ENCODE measurements at regions not wholly inside any gene's neighbourhood (a gene's known extent, or its start where the extent isn't known, plus 50 kb on each side); places are given as distances from the start of the nearest gene placed in this dataset.

GRCh38 chrX:74251006-74251930 is 52.7 kb upstream of the ZCCHC13 start:
- peaks cover 0 to 16% (median 0%) of the 10 kb centered on the region in 3 donors for H3K36me3 ChIP-seq (ENCODE audit: control insufficient read depth in 3 of 3, insufficient read depth in 2 of 3, low read depth in 1 of 3, low read length in 3 of 3)
- peak; percentile 79 to 88 for DNase-seq
- H3K27ac ChIP-seq (ENCODE audit: low read depth in 1 of 3, low read length in 2 of 3): peak overlapping the region; percentile 25 to 72 (median 66)
- H3K4me3 ChIP-seq (ENCODE audit: low read depth in 1 of 3, low read length in 3 of 3): no peak overlapping the region
- 55 to 66% (median 59%) methylated on average over 2 of the region's 2 CpGs for WGBS, 3 donors
- no peaks in the 10 kb centered on the region for H3K27me3 ChIP-seq (ENCODE audit: control insufficient read depth in 3 of 3, insufficient read depth in 3 of 3, low read length in 3 of 3)
- peaks cover 0 to 15% (median 0%) of the 10 kb centered on the region in 3 donors for H3K4me1 ChIP-seq (ENCODE audit: control insufficient read depth in 3 of 3, insufficient read depth in 2 of 3, low read depth in 1 of 3, low read length in 2 of 3)
- no peaks in the 10 kb centered on the region for H3K9me3 ChIP-seq (ENCODE audit: control insufficient read depth in 2 of 2, insufficient read depth in 1 of 2, low read depth in 1 of 2, low read length in 1 of 2)
- peak; percentile 72 for FAIRE-seq

DNA sequence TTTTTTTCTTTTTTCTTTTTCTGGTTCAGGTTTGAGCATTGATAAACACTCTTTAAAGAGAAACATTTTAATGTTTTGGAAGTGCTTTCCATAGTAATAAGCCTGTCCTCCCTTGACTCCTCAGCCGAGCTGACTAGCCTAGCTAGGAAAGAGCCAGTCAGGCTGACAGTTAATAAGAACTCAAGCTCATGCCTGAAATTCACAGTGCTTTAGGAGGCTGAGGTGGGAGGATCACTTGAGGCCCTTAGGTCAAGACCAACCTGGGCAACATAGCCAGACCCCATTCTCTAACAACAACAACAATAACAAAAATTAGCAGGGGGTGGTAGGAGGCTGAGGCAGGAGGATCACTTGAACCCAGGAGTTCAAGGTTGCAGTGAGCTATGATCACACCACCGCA is 53.4 kb upstream of the ZCCHC13 start:
- no peak overlapping the region for H3K4me3 ChIP-seq (ENCODE audit: low read depth in 1 of 3, low read length in 3 of 3)
- peaks cover 0 to 12% (median 0%) of the 10 kb centered on the region in 3 donors for H3K36me3 ChIP-seq (ENCODE audit: control insufficient read depth in 3 of 3, insufficient read depth in 2 of 3, low read depth in 1 of 3, low read length in 3 of 3)
- H3K27ac ChIP-seq (ENCODE audit: low read depth in 1 of 3, low read length in 2 of 3): peak overlapping the region; percentile 25 to 72 (median 66)
- no peaks in the 10 kb centered on the region for H3K9me3 ChIP-seq (ENCODE audit: control insufficient read depth in 2 of 2, insufficient read depth in 1 of 2, low read depth in 1 of 2, low read length in 1 of 2)
- 77 to 90% (median 78%) methylated on average over 2 of the region's 2 CpGs for WGBS, 3 donors
- H3K4me1 ChIP-seq (ENCODE audit: control insufficient read depth in 3 of 3, insufficient read depth in 2 of 3, low read depth in 1 of 3, low read length in 2 of 3): peaks cover 0 to 15% (median 0%) of the 10 kb centered on the region in 3 donors
- no peaks in the 10 kb centered on the region for H3K27me3 ChIP-seq (ENCODE audit: control insufficient read depth in 3 of 3, insufficient read depth in 3 of 3, low read length in 3 of 3)
- DNase-seq (peak in 1 of 2 donors; percentile 4), FAIRE-seq (no peak)

GRCh38 chrX:74249963-74250362 is 54.0 kb upstream of the ZCCHC13 start:
- peaks cover 0 to 15% (median 0%) of the 10 kb centered on the region in 3 donors for H3K4me1 ChIP-seq (ENCODE audit: control insufficient read depth in 3 of 3, insufficient read depth in 2 of 3, low read depth in 1 of 3, low read length in 2 of 3)
- DNase-seq (peak; percentile 29 to 62), FAIRE-seq (no peak)
- H3K4me3 ChIP-seq (ENCODE audit: low read depth in 1 of 3, low read length in 3 of 3): no peak overlapping the region
- H3K36me3 ChIP-seq (ENCODE audit: control insufficient read depth in 3 of 3, insufficient read depth in 2 of 3, low read depth in 1 of 3, low read length in 3 of 3): peaks cover 0 to 12% (median 0%) of the 10 kb centered on the region in 3 donors
- WGBS, 3 donors: 11 to 49% (median 26%) methylated on average over 11 of the region's 11 CpGs
- H3K9me3 ChIP-seq (ENCODE audit: control insufficient read depth in 2 of 2, insufficient read depth in 1 of 2, low read depth in 1 of 2, low read length in 1 of 2): no peaks in the 10 kb centered on the region
- peak overlapping the region in 2 of 3 donors; percentile 50 to 66 for H3K27ac ChIP-seq (ENCODE audit: low read depth in 1 of 3, low read length in 2 of 3)
- H3K27me3 ChIP-seq (ENCODE audit: control insufficient read depth in 3 of 3, insufficient read depth in 3 of 3, low read length in 3 of 3): no peaks in the 10 kb centered on the region

DNA sequence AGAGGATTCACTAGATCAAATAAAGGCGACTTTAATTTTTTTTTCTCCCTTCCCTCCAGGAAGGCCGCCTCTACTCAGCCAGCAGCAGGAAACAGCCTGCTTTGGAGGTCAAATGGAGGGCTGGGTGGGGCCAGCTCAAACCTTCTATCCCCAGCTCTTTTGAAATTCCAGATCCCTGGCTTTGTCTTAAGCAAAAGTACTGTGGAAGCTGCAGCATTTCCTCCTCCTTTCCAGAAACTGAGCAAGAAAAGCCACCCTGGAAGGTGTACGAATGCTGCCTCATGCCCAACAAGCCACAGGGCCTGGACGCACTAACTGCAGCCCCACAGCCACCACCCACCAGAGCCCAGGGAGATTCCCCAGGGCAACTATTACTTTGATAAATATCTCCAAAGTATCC is 55.1 kb upstream of the ZCCHC13 start:
- peak; percentile 54 for DNase-seq

DNA sequence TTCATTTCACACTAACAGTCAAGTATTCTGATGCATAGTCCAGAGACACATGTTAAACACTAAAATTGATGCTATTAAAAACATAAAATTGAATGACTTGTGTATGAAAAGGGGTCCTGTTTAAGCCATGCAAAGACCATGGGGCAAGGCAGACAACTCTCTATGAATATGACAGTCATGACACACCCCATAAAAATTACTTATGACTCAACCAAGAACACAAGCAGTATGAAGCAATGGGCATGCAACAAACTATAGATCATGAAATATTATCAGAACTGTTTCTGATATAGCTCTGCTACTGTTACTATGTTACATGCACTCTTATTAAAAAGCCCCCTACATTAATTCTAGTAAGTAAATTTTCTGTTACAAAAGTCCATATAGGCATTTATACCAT is 57.5 kb upstream of the ZCCHC13 start:
- Histone ChIP-seq H3K9me3 (ENCODE audit: control insufficient read depth in 2 of 2, insufficient read depth in 1 of 2, low read depth in 1 of 2, low read length in 1 of 2) (no peaks in the 10 kb centered on the region), H3K4me1 (ENCODE audit: control insufficient read depth in 3 of 3, insufficient read depth in 2 of 3, low read depth in 1 of 3, low read length in 2 of 3) (peaks cover 0 to 21% (median 0%) of the 10 kb centered on the region in 3 donors), H3K4me3 (ENCODE audit: low read depth in 1 of 3, low read length in 3 of 3) (no peak overlapping the region), H3K27ac (ENCODE audit: low read depth in 1 of 3, low read length in 2 of 3) (no peak overlapping the region), H3K36me3 (ENCODE audit: control insufficient read depth in 3 of 3, insufficient read depth in 2 of 3, low read depth in 1 of 3, low read length in 3 of 3) (peaks cover 0 to 13% (median 0%) of the 10 kb centered on the region in 3 donors), H3K27me3 (ENCODE audit: control insufficient read depth in 3 of 3, insufficient read depth in 3 of 3, low read length in 3 of 3) (no peaks in the 10 kb centered on the region)
- peak in 1 of 2 donors; percentile 18 for DNase-seq
- no peak for FAIRE-seq

More for the DNA sequence above, 55.1 kb upstream of the ZCCHC13 start:
- WGBS, 3 donors: 25 to 43% (median 41%) methylated on average over 4 of the region's 4 CpGs
- H3K9me3 ChIP-seq (ENCODE audit: control insufficient read depth in 2 of 2, insufficient read depth in 1 of 2, low read depth in 1 of 2, low read length in 1 of 2): no peaks in the 10 kb centered on the region
- H3K4me1 ChIP-seq (ENCODE audit: control insufficient read depth in 3 of 3, insufficient read depth in 2 of 3, low read depth in 1 of 3, low read length in 2 of 3): peaks cover 0 to 15% (median 0%) of the 10 kb centered on the region in 3 donors
- no peak overlapping the region for H3K4me3 ChIP-seq (ENCODE audit: low read depth in 1 of 3, low read length in 3 of 3)
- peaks cover 0 to 8% (median 0%) of the 10 kb centered on the region in 3 donors for H3K36me3 ChIP-seq (ENCODE audit: control insufficient read depth in 3 of 3, insufficient read depth in 2 of 3, low read depth in 1 of 3, low read length in 3 of 3)
- H3K27me3 ChIP-seq (ENCODE audit: control insufficient read depth in 3 of 3, insufficient read depth in 3 of 3, low read length in 3 of 3): no peaks in the 10 kb centered on the region
- peak overlapping the region; percentile 41 to 89 (median 67) for H3K27ac ChIP-seq (ENCODE audit: low read depth in 1 of 3, low read length in 2 of 3)
- FAIRE-seq: no peak

- H3K27ac ChIP-seq (ENCODE audit: low read depth in 1 of 3, low read length in 2 of 3): peak overlapping the region in 2 of 3 donors; percentile 42 to 66
Observed at GRCh38 chrX:74242484-74243138, 61.4 kb upstream of the ZCCHC13 start.

DNA sequence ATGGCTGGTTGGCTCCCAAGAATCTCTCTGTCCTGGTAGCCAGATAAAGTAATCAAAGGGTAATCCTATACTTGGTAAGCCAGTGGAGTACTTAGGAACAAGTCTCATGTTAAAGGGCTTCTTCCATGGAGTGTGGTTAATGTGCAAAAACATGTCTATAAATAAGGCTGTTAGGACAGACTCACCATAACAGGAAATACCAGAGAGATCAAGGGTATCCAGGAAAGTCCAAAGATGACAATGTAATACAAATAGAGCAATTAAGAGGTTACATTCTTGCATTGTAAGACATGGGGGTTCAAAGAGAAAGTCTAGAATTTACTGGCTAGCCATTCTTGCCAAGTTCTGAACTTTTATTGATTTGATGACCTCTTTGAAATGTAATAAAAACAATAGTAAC is 61.9 kb upstream of the ZCCHC13 start:
- Histone ChIP-seq H3K4me1 (ENCODE audit: control insufficient read depth in 3 of 3, insufficient read depth in 2 of 3, low read depth in 1 of 3, low read length in 2 of 3) (peaks cover 0 to 6% (median 0%) of the 10 kb centered on the region in 3 donors), H3K27ac (ENCODE audit: low read depth in 1 of 3, low read length in 2 of 3) (peak overlapping the region in 2 of 3 donors; percentile 22 to 72)
- FAIRE-seq: no peak

More at GRCh38 chrX:74242484-74243138, 61.4 kb upstream of the ZCCHC13 start:
- Histone ChIP-seq H3K4me3 (ENCODE audit: low read depth in 1 of 3, low read length in 3 of 3) (no peak overlapping the region), H3K4me1 (ENCODE audit: control insufficient read depth in 3 of 3, insufficient read depth in 2 of 3, low read depth in 1 of 3, low read length in 2 of 3) (peaks cover 0 to 6% (median 0%) of the 10 kb centered on the region in 3 donors), H3K36me3 (ENCODE audit: control insufficient read depth in 3 of 3, insufficient read depth in 2 of 3, low read depth in 1 of 3, low read length in 3 of 3) (peaks cover 0 to 7% (median 2%) of the 10 kb centered on the region in 3 donors), H3K9me3 (ENCODE audit: control insufficient read depth in 2 of 2, insufficient read depth in 1 of 2, low read depth in 1 of 2, low read length in 1 of 2) (no peaks in the 10 kb centered on the region), H3K27me3 (ENCODE audit: control insufficient read depth in 3 of 3, insufficient read depth in 3 of 3, low read length in 3 of 3) (no peaks in the 10 kb centered on the region)
- DNase-seq: no peak
- WGBS, 3 donors: 77 to 82% (median 80%) methylated on average over 7 to 8 of the region's 8 CpGs
- no peak for FAIRE-seq

GRCh38 chrX:74238771-74239170 is 65.2 kb upstream of the ZCCHC13 start:
- FAIRE-seq (no peak), DNase-seq (no peak)
- Histone ChIP-seq H3K27ac (ENCODE audit: low read depth in 1 of 3, low read length in 2 of 3) (no peak overlapping the region), H3K27me3 (ENCODE audit: control insufficient read depth in 3 of 3, insufficient read depth in 3 of 3, low read length in 3 of 3) (no peaks in the 10 kb centered on the region), H3K4me1 (ENCODE audit: control insufficient read depth in 3 of 3, insufficient read depth in 2 of 3, low read depth in 1 of 3, low read length in 2 of 3) (peaks cover 0 to 6% (median 0%) of the 10 kb centered on the region in 3 donors), H3K4me3 (ENCODE audit: low read depth in 1 of 3, low read length in 3 of 3) (no peak overlapping the region), H3K9me3 (ENCODE audit: control insufficient read depth in 2 of 2, insufficient read depth in 1 of 2, low read depth in 1 of 2, low read length in 1 of 2) (no peaks in the 10 kb centered on the region), H3K36me3 (ENCODE audit: control insufficient read depth in 3 of 3, insufficient read depth in 2 of 3, low read depth in 1 of 3, low read length in 3 of 3) (peaks cover 0 to 8% (median 2%) of the 10 kb centered on the region in 3 donors)
- WGBS, 3 donors: 95 to 100% (median 96%) methylated on average over 1 of the region's 1 CpG

More for the DNA sequence above, 61.9 kb upstream of the ZCCHC13 start:
- Histone ChIP-seq H3K4me3 (ENCODE audit: low read depth in 1 of 3, low read length in 3 of 3) (no peak overlapping the region), H3K9me3 (ENCODE audit: control insufficient read depth in 2 of 2, insufficient read depth in 1 of 2, low read depth in 1 of 2, low read length in 1 of 2) (no peaks in the 10 kb centered on the region), H3K36me3 (ENCODE audit: control insufficient read depth in 3 of 3, insufficient read depth in 2 of 3, low read depth in 1 of 3, low read length in 3 of 3) (peaks cover 0 to 9% (median 2%) of the 10 kb centered on the region in 3 donors), H3K27me3 (ENCODE audit: control insufficient read depth in 3 of 3, insufficient read depth in 3 of 3, low read length in 3 of 3) (no peaks in the 10 kb centered on the region)
- peak; percentile 58 to 64 for DNase-seq

Data from small intestine (tissue), 7 donors.